ENCODE measurements at regions not wholly inside any gene's neighbourhood (a gene's known extent, or its start where the extent isn't known, plus 50 kb on each side); places are given as distances from the start of the nearest gene placed in this dataset.

DNA sequence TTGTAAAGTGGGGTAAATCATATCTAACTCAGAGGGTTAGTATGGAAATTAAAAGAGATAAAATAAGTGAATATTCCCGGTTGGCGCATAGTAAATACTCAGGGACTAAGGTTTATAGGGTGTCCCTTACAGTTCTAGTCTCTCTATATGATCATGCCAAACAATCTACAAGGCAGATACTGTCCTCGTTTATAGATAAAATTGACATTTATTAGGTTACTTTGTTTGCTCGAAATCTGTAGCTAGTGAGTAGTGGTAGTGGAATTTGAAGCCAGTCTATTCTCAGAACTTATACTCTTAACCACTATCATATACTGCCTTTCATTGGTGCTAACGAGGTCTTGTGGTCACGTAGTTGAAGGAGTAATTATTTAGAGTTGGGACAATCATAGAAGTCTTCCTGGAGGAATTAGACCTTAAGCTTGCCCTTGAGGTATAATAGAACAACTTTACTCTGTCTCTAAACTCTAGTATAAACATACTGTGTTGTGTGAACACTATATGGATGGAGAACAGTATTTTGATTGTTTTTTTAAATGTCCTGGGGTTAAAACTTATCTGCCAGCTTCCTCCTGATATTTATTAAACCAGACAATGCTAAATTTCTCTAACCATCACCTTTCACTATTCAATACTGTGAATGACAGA, 324.0 kb downstream of the STIM2 start:
- no peaks in the 10 kb centered on the region for H3K9me3 ChIP-seq
- H3K4me1 ChIP-seq = no peaks in the 10 kb centered on the region
- no peaks in the 10 kb centered on the region for H3K36me3 ChIP-seq
- no peak overlapping the region for H3K27ac ChIP-seq
- TF ChIP-seq, protein P1, sequence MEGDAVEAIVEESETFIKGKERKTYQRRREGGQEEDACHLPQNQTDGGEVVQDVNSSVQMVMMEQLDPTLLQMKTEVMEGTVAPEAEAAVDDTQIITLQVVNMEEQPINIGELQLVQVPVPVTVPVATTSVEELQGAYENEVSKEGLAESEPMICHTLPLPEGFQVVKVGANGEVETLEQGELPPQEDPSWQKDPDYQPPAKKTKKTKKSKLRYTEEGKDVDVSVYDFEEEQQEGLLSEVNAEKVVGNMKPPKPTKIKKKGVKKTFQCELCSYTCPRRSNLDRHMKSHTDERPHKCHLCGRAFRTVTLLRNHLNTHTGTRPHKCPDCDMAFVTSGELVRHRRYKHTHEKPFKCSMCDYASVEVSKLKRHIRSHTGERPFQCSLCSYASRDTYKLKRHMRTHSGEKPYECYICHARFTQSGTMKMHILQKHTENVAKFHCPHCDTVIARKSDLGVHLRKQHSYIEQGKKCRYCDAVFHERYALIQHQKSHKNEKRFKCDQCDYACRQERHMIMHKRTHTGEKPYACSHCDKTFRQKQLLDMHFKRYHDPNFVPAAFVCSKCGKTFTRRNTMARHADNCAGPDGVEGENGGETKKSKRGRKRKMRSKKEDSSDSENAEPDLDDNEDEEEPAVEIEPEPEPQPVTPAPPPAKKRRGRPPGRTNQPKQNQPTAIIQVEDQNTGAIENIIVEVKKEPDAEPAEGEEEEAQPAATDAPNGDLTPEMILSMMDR (IDR thresholded peaks at IDR 0.05) = no peak
- no peak for DNase-seq (ENCODE audit: low spot score in 2 of 2)
- intact Hi-C loops (cut with DNase I) = no loop called here
- no peaks in the 10 kb centered on the region for H3K27me3 ChIP-seq
- no peak overlapping the region for H3K4me3 ChIP-seq

DNA sequence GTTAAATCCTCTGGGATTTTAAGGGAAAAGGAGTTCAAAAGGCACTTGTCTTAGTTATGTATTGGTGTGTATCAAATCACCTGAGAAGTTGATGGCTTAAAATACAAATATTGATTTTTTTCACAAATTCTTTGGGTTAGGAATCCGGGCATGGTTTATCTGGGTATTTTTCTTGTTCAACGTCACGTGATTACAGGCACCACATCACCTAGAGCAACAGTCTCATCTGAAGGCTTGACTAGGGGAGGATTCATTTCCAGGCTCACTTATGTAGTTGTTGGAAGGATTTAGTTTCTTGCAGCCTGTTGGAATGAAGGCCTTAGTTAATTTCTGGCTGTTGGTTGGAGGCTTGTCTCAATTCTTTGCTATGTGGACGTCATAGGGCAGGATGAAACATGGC, 326.1 kb downstream of the STIM2 start:
- H3K27ac ChIP-seq = no peak overlapping the region
- no peaks in the 10 kb centered on the region for H3K9me3 ChIP-seq
- no peaks in the 10 kb centered on the region for H3K36me3 ChIP-seq
- DNase-seq (ENCODE audit: low spot score in 2 of 2) = no peak
- TF ChIP-seq, protein P1 (IDR thresholded peaks at IDR 0.05) = no peak
- intact Hi-C loops (cut with DNase I) = no loop called here
- no peak overlapping the region for H3K4me3 ChIP-seq
- H3K4me1 ChIP-seq = no peaks in the 10 kb centered on the region
- no peaks in the 10 kb centered on the region for H3K27me3 ChIP-seq

DNA sequence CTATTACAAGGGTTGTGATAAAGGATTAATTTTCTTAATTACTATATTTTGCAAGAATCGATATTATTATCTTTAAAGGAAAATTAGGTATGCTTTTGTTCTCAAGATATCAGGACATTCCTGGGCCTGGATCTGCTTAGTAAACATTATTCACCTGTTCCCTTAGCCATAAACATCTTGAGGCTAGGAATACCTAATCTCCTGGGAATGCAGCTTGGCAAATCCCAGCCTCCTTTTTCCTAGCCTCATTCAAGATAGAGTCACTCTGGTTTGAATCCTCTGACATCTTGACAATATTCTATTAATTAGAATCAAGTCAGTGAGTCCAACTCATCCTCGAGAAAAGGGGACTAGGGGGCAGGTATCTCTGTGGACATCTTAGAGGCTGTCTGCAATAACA, 327.1 kb downstream of the STIM2 start:
- no peaks in the 10 kb centered on the region for H3K4me1 ChIP-seq
- no peak overlapping the region for H3K4me3 ChIP-seq
- H3K27ac ChIP-seq = no peak overlapping the region
- TF ChIP-seq, protein P1 (IDR thresholded peaks at IDR 0.05) = no peak
- intact Hi-C loops (cut with DNase I) = no loop called here
- H3K36me3 ChIP-seq = no peaks in the 10 kb centered on the region
- H3K27me3 ChIP-seq = no peaks in the 10 kb centered on the region
- H3K9me3 ChIP-seq = no peaks in the 10 kb centered on the region
- no peak for DNase-seq (ENCODE audit: low spot score in 2 of 2)

DNA sequence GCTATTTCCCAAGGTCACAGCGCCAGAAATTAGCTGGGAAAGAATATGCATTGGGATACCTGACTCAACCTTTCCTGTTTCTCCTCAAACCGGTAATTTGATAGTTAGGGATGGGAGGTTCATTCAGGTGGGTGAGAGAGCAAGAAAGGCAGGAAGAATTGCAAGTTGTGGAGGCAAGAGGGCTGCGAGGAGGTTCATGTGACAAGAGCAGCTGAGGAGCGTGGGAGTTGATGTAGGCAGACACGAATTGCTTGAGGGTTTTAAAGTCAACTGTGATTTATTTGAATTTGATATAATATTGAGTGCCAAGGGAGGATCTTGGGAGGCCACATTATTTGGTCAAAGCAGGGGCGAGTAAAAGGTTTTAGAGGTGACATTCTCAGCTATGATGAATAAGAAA, 329.0 kb downstream of the STIM2 start:
- intact Hi-C loops (cut with DNase I) = no loop called here
- Histone ChIP-seq H3K4me3 (no peak overlapping the region), H3K4me1 (no peaks in the 10 kb centered on the region), H3K9me3 (no peaks in the 10 kb centered on the region), H3K36me3 (no peaks in the 10 kb centered on the region), H3K27me3 (no peaks in the 10 kb centered on the region), H3K27ac (no peak overlapping the region)
- TF ChIP-seq, protein P1 (IDR thresholded peaks at IDR 0.05) = no peak
- no peak for DNase-seq (ENCODE audit: low spot score in 2 of 2)

DNA sequence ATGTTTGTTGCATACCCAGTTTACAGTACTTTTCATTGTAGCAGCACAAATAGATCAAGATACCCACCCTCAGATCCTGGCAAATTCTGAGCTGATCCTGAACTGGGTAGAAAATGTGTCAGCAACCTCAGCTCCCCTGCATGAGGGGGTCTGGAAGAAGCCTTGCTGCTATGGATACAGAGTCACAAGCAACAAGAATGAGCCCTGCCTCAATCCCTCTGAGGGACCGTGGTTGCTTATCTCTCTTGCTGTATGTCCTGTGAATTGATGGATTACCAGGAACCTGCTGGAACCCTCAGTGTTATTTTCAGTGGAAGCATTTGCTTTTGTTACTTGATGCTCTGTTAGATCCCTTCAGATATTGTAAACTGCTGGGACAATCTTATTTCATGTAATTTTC, 331.0 kb downstream of the STIM2 start:
- no peak for DNase-seq (ENCODE audit: low spot score in 2 of 2)
- no peaks in the 10 kb centered on the region for H3K27me3 ChIP-seq
- H3K4me3 ChIP-seq = no peak overlapping the region
- no peaks in the 10 kb centered on the region for H3K4me1 ChIP-seq
- no peaks in the 10 kb centered on the region for H3K36me3 ChIP-seq
- intact Hi-C loops (cut with DNase I) = no loop called here
- no peak overlapping the region for H3K27ac ChIP-seq
- no peaks in the 10 kb centered on the region for H3K9me3 ChIP-seq
- TF ChIP-seq, protein P1 (IDR thresholded peaks at IDR 0.05) = no peak

Measured in ascending aorta (tissue), 2 donors.